Stimulated activated CD4-positive, alpha-beta T cell treated with anti-CD3 and anti-CD28 coated beads, Interleukin-2, amount 100 ng/mL, for 48 hours (primary cell): ENCODE measurements at regions not wholly inside any gene's neighbourhood (a gene's known extent, or its start where the extent isn't known, plus 50 kb on each side); places are given as distances from the start of the nearest gene placed in this dataset.

Experiments used
- DNase-seq, 2 donors: peaks; one replicate each; pipeline ENCODE4 v3.0.0-alpha.2; 2020

GRCh38 chr9:14960881-14961280 is 50.7 kb upstream of the FREM1 start:
- DNase-seq: no peak
